Activated CD8-positive, alpha-beta memory T cell treated with anti-CD3 and anti-CD28 coated beads, Interleukin-2, amount 50 U/mL, for 1 hour (primary cell): ENCODE measurements at regions not wholly inside any gene's neighbourhood (a gene's known extent, or its start where the extent isn't known, plus 50 kb on each side); places are given as distances from the start of the nearest gene placed in this dataset.
A peak's percentile ranks its signal among the peaks of the same experiment; 100 is the strongest.

ENCODE experiments used
- DNase-seq: peaks from one replicate; pipeline ENCODE4 v3.0.0-alpha.2; 2020; ENCODE audit errors: extremely low read depth

DNA sequence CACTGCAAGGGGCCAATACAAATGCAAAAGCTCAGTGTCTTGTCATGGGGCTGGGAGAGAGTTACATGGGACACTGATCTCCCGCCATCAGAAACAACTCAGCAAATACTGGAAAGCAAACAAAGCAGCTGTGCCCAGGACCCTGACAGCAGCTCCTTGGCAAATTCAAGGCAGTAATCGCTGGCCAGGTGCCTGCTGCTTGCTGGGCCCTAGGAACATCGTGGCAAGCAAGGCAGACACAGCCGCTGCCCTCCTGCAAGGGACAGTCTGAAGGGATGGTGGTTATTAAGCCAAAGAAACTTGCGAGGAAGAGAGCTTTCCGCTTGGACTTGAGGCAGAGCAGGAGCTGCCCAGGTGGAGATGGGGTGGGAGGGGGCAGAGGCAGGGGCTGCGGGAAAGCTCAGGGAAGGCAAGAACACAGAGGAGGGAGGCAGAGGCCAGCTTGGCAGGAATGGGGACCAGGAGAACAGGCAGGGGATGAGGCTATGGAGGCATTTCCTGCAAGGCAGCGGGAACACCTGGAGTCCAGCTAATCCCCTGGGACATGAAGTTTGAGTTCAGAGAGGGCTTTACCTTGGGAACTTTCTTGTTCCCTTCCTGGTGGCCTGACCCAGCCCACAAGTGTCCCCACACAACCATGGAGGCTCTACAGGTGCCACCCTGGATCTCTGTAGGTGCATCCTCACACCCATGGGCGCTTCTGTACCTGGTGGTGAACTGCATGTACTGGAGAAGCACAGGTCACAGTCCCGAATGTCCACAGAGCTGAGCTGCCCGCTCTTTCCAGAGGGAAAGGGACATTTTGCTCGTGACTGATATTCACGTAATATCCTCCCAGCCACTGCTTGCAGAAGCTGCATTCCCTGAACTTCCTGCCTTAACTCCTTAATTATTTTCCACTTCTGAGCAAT, 78.7 kb upstream of the ATP2B2 start:
- no peak for DNase-seq

DNA sequence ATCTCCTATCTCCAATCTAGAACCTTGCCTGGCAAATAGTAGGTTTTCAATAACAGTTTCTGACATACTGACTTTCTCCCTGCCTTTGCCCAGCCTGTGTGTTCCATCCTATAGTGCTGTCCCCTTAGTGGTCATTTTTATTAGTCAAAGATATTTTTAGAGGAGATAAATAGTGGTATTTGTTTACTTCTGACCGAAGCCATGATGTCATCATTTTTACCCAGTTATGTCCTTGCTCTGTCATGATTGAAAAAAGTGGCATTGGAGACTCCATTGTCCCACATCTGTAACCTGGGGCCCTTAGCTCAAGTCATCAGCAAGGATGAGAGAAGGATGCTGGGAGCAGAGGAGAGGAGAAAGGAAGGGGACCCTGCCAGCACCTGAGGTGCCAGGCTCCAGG, 80.6 kb upstream of the ATP2B2 start:
- no peak for DNase-seq

DNA sequence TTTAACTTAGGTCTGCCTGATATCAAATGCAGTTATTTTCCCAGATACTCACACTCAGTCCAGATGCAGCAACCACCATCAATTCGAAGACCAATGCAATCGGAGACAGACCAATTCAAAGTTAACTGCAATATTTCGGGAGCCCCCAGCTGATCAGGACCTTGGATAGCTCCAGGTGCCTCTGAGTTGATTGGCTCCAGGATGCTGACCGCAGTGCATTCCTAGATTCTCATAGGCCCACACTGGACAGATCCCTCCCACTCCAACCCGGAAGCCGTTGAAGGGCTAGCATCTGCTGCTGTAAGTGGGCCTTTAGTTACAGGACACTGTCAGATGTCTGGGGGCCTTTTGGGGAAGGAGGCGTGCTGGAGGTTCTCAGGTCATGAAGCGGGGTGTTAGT, 89.5 kb upstream of the ATP2B2 start:
- no peak for DNase-seq

DNA sequence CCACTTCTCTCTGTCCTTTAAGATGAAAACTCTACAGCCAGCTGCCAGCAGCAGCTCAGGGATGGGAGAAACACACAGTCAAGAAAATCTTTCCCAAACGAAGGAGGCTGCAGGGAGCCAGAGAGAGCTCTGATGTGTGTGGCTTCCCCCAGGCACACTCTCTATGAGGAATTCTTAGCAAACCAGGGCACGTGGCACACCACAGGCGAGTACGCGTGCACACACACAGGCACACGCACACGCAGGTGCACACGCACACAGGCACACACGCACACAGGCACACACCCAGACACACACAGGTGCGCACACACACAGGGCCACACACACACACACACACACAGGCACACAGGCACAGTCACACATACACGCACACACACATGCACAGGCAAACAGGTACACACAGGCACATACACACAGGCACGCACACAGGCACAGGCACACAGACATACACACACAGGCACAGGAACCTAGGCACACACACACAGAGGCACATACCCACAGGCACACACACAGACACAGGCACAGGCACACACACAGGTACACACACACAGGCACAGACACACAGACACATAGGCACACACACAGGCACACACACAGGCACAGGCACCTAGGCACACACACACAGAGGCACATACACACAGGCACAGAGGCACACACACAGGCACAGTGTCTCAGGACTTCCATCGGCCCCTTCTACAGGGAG, 91.5 kb upstream of the ATP2B2 start:
- DNase-seq: no peak

DNA sequence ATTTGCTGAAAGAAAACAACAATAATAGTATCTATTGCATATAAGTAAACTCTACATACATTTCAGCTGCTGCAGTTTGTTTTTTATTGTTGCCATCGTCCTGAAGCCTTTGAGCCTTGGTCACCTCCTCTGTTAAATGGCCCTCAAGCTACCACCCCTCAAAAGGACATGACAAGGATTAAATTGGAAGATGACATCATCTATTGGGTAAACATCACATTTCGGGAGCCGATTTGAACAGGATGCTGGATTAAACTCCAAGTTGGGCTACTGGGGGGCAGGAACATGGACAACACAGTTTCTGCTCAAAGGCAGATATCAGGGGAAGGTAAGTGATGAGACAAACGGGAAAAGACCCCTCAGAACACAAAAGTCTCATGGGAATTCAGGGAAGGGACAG, 92.3 kb upstream of the ATP2B2 start:
- DNase-seq: no peak

DNA sequence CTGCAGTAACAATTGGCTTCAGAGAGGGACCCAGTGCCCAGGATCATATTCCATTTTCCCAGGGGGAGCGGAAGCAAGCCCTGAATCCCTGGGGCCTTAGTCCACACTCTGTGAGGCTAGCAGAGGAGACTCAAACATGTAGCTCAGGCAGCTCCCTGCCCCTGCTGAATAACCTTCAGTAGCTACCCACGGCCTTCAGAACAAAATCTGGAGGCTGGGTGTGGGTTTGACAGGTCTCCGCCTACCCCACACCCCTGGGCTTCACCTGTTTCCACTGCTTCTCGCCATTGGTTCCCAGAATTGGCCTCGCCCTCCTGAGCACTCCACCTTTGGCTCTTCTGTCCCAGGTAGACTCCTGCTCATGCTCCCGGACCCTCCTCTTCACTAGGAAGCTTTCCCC, 93.6 kb upstream of the ATP2B2 start:
- DNase-seq: no peak

DNA sequence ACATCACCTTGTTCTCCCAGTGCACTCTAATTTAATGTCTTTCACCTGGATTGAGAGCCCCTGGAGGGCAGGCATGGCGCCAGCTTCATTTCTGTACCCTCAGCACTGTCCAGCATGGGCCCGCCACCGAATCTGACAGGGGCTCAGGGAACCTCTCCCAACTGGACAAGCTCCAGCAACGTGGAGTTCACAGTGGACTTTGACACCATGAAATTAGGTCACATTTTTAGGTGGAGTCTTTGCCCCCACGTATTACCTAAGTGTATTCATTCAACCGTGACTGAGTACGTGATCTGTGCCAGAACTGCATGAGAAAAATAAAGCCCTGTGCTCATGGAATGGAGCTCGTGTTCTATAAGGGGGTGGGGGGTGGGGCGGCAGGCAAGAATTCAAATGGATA, 94.1 kb upstream of the ATP2B2 start:
- no peak for DNase-seq

DNA sequence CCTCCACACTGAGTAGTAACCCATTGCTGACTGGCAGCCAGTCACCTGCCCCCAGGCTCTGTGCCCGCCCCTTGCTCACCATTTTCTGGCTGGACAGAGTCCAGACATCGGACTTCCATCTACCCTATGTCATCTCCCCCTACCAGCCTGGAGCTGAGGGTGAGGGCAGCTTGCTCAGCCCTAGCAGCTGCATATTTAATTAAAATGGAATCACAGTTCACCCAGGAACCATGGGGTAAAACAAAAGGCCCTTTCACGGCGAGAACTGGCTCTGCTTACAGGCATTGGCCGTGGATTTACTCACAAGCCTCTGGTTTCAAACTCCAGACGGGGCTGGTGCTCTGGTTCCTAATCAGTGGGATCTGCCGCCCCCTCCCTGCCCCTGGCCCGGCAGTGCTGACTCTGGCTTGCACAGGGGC, 94.9 kb upstream of the ATP2B2 start:
- no peak for DNase-seq

DNA sequence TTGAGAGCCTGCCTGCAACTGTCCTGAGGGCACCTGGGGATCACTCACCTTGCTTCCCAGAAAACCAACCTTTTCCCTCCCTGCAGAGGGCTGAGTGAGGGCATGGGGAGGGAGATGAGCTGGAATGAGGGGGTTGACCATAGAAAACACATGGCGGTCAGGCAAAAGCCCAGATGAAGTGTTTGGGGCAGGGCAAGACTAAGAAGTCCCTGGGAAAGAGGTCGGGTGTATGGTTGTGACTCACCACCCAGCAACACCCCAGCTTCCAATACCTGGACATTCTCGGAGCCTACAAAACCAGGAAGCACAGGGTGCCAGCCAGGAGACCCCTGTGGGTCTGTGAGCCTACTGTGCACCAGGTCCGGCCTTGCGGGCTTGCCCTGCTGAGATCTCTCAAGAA, 95.3 kb upstream of the ATP2B2 start:
- DNase-seq: no peak

DNA sequence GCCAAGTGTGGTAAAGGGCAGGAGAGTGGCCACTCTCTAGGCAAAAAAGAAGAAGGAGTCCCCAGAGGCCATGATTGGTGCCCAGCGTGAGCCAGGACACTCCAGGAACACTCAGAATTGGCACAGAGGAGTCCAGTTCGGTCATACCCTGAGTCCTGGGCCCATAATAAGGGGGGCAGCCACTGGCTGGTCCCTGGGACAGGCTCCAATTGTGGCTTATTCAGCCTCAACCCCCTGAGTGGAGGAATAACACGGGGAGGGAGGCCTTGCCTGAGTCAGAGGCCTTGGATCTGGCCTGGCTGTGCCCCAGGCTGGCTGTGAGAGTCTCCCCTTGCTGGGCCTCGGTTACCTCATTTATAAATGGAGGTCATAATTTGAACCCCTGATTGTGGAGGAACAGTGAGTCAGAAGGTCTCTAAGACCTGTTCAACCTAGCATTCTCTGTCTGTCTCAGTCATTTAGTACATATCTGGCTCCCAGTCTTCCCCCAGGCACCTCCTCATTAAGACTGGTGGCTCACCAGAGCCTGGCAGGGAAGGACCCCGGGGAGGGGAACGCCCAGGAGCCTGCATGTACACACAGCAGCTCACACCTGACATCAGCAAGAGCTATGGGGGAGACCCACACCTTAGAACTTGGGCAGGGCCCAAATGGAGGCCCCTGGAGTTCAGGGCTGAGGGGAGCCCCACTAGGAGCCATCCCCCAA, 95.9 kb upstream of the ATP2B2 start:
- DNase-seq: no peak

DNA sequence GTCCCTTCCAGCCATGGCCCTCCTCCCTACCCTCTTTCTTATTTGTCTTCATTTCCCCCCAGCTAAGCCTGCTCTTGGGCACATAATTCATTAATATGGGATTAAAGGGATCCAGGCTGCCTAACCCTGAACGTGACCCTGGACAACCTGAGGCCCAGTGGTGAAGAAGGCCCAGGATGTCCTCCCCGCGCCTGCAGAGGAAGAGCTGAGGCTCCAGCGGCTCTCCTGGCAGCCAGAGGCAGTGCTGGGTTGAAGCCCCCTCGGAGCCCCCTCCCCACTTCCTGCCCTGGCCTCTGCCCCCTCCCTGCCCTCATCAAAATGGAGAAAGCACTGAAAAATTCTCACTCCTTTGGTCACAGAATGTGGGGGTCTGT, 96.5 kb upstream of the ATP2B2 start:
- DNase-seq: no peak

DNA sequence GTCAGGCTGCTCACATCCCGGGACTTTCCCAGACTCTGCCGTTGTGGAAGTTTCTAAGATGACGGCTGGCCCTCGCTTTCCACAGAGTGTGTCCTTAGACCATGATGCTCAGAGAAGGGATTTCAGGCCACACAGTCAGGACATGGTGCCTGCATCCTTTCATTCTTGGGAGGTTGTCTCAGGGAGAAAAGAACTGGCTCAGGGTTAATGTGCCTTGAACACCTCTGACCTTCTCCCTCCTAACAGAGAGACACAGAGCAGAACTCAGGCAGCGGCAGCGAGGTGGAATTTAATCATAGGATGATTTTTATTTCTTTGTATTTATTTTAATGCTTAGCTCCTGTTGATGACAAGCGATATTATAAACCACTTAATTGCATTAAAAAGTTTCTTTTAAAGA, 96.9 kb upstream of the ATP2B2 start:
- DNase-seq: no peak

DNA sequence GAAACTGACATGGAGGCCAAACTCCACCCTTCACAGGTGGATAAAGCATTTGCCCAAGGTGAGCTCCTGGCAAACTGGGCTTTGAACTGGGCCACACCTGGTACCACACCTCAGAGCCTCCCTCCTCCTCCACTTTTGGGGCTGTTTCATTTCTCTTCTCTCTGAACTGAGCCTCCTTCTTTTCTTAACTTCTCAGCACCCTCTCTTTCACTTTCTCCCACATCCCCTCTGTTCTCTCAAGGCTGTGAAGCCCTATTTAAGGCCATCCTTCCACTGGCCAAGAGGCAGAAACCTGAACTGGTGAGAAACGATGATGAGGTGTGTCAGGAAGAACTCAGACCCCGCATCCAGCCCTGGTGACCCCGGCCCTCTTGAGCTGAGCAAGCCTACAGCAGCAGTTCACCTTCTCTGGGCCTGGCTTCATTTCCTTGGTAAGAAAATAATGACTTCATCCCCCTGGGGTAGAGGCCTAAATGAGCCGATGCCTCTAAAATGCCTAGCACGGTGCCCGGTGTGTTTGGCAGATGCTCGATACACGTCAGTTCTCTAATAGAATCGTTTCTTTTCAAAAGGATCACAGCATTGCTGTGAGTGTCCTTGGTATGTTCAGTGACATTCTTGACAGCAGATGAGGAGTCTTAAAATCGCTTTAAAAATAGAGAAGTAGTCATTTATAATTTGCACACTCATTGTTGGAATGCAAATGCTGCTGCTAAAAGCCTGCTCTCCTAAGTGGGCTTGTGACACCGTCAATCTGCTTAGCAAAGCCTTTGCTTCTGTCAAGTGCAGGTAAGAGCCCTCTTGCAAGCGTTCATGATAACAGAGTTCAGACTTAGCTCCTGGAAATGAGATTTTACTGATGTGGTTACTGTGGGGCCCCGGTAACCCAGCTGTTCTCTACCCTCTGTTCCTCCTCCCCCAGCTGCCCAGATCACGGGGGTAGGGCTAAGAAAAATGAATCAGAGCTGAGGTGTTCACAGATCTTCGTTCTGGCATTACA, 97.7 kb upstream of the ATP2B2 start:
- peak; percentile 11 for DNase-seq

DNA sequence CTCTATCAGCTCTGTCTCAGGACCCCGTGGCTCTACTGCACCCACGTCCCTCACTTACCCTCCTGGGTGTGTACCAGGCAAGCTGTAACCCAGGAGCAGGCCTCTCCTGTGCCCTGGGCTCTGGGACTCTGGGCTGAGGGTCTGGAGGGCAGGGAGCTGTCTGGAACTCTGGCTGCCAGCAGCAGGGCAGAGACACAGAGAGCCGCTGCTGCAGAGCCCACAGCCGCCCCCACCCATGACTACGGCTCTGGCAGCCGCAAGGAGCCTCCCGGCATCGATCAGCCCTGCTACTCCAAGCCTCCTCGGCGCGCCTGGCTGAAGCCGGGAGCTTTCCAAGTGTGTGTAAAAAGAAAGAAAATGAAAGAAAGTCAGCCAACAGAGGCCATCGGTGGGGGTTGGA, 103.7 kb upstream of the ATP2B2 start:
- DNase-seq: no peak

DNA sequence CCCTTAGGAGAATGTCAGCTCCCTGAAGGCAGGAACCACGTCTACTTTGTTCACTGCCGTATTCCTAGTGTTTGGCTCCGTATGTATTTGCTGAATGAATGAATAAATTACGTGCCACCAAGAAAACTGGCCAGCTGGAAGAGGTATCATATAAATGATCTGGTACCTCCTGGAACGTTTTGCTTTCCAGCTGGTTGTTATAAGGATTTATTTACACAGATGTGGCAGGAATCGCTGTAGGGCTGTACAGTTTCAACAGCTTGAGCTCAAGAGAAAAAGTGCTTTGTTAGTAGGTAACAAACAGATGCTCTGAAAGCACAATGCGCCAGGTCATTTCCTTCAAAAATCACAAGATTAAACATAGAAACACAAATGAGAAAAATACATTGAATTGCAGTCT, 108.8 kb upstream of the ATP2B2 start:
- no peak for DNase-seq

DNA sequence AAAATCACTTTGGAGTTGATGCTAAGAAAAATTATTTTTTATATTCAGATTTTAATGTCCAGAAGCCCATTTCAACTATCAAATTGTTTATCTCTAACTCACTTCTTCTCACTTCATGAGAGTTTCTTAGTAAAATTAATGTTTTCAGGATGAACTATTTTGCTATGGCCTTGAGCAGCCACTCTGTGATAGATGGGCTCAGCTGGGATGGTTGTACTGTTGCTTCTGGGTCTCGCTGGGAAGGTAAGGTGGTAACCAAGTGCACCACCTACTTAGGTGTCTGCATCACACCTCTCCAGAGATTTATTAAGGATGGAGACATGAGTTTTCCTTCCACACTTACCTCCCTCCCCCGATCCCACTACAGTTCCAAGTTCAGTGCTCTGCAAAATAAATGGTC, 110.3 kb upstream of the ATP2B2 start:
- DNase-seq: no peak

DNA sequence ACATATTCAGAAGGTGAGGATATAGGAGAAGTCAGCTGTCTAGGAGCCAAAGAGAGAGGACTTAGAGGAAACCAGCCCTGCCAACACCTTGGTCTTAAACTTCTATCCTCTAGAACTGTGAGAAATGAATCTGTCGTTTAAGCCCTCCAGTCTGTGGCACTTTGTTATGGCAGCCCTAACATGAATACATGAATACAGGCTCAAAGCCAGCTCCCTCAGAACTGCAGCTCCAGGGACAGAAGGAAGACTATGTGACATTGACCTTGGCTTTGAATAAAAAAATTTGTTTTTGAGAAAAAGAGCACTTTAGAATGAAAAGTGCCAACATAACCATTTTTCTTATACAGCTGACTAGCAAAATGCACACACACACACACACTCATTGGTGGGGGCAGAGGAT, 110.9 kb upstream of the ATP2B2 start:
- no peak for DNase-seq

DNA sequence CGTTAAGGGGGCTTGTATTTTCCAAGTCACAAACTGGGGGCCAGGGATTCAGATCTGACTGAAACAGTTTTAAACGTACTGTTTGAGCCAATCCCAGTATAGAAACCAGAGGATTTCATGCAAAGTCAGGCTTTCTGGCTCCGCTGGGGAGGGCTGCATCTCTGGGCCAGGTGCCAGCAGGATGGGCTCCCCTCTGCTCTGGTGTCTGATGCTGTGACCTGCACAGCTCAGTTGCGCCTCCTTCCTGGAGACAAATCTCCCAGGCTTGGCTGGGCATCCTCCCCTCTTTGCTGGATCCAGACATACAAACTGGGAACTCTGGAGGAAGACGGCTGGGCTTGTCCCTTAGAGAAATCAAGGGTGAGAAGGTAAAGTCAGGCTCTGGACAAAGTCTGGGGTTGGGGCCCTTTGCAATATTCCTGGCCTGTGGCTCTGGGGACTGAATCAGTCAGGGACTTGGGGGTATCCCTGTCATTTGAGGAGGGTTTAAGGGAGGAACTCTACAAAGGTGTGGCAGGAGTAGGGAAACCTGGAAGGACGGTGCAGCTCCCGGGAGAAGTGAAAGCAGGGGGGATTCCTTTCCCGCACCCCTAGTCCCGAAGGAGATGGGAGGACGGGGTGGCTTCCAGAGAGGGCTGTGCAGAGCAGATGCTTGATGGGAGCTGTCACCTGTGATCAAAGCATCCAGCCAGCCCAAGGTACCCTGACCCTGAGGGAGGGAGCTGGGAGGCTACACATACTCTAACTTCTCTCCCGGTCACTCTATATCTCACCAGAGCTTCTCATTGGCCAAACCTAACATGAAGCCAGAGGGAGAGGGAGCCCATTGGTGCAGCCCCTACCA, 114.8 kb upstream of the ATP2B2 start:
- DNase-seq: no peak

DNA sequence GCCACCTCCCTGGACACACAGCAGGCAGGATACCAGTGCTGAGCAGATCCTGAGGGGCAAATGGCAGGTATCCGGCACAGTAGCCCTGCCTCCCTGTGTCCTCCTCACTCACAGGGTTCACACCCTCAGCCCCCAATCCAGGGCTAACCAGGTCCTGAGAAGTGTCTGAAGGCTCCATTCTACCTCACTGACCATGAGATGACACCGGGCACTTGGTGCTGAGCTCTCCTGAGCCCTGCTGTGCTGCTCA, 115.4 kb upstream of the ATP2B2 start:
- DNase-seq: no peak

DNA sequence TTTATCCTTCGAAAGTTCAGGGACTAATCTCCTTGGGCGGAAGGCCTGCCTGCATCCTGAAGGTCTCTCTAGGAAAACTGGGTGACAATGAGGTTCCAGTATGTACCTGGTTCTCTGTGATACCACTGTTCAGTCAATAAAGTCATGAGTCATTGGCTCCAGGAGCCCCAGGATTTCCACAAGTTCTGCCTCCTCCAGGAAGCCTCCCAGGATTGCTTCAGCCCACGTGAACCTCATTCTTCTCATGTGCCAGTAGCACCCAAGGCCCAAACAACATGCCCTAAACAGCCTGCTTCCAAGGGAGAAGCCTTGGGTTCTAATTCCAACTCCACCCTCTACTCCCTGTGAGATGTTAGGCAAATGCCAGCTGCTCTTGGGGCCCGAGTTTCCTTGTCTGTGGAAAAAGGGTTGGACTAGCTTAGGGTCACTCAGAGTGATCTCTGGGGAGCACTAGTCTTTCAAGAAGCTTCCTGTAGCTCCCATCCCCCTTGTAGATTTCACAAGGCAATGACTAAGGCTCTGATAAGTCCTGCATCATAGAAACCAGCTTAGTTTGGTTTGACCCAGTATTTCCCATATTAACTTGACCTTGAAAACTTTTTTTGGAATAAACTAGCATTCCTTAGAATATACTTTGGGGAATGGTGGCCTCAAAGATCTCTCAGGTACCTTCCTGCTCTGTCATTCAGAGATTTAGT, 118.3 kb upstream of the ATP2B2 start:
- no peak for DNase-seq
